IPS DF 6.9 (cell line): ENCODE measurements at regions not wholly inside any gene's neighbourhood (a gene's known extent, or its start where the extent isn't known, plus 50 kb on each side); places are given as distances from the start of the nearest gene placed in this dataset.
A peak's percentile ranks its signal among the peaks of the same experiment; 100 is the strongest.

Experiments
- DNase-seq: peaks from one replicate; pipeline ENCODE4 v3.0.0-alpha.2; 2013; ENCODE audit warnings: low read depth, low spot score
- H3K27ac ChIP-seq: one replicate; pipeline ENCODE4 v1.5.1; 2013; ENCODE audit warnings: low read length, control low read depth
- H3K27me3 ChIP-seq: 2 replicates; pipeline ENCODE4 v1.6.1; 2013; ENCODE audit warnings: mild to moderate bottlenecking, low read length; ENCODE audit not compliant: control insufficient read depth, insufficient read depth
- H3K36me3 ChIP-seq: 2 replicates; pipeline ENCODE4 v1.6.1; 2013; ENCODE audit warnings: low read length; ENCODE audit not compliant: control insufficient read depth, insufficient read depth
- H3K4me1 ChIP-seq: 2 replicates; pipeline ENCODE4 v1.6.1; 2013; ENCODE audit warnings: low read length; ENCODE audit not compliant: control insufficient read depth, insufficient read depth
- H3K4me3 ChIP-seq: 2 replicates; pipeline ENCODE4 v1.5.1; 2013; ENCODE audit warnings: mild to moderate bottlenecking, low read length
- H3K9me3 ChIP-seq: 2 replicates; pipeline ENCODE4 v1.6.1; 2013; ENCODE audit warnings: low read length, inconsistent platforms; ENCODE audit not compliant: control insufficient read depth, insufficient read depth
- WGBS: extraction: QIAGEN DNeasy Blood & Tissue Kit; methylation state at CpG from one replicate; pipeline ENCODE4 v1.1.7; 2013; ENCODE audit warnings: mixed read lengths, missing lambda C conversion rate; ENCODE audit not compliant: insufficient read length, insufficient coverage; 5-methylcytosine and 5-hydroxymethylcytosine counted together

DNA sequence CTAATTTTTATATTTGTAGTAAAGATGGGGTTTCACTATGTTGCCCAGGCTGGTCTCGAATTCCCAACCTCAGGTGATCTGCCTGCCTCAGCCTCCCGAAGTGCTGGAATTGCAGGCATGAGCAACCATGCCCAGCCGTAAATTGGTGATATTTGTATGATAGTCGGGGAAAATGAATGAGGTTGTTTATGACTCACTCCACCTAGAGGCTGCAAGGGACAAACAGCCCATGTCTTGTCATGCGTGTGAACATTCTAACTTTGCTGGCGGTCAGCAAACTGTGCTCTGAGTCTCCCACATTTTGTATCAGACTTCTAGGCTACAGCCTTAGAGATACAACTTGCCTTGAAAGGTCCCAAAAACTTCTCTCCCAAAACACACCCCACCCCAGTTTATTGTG is 133.5 kb upstream of the DTNA start:
- Histone ChIP-seq H3K27ac (no peak overlapping the region), H3K4me3 (no peak overlapping the region), H3K9me3 (no peaks in the 10 kb centered on the region), H3K36me3 (no peaks in the 10 kb centered on the region), H3K27me3 (no peaks in the 10 kb centered on the region), H3K4me1 (no peaks in the 10 kb centered on the region)
- no CpG with 5 or more reads among the region's 6 CpGs for WGBS
- no peak for DNase-seq

DNA sequence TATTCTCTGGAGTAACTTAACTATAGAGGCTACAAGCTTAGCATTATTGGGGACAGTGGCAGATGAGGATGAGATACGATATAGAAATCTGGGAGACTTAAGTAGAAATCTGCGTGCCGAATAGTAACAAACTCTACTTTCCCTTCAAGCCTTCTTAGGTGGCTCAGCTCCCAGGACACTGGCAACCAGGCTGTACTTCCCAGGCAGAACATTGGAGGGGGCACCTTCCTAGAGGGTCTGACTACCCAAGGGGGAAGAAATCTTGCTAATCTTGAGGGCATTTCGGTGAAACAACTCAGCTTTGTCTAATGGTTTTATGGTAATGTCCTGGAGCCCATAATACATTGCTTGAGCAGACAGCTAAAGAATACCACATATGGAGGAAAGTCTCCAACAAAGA is 126.2 kb upstream of the DTNA start:
- DNase-seq: no peak
- WGBS: no CpG with 5 or more reads among the region's 4 CpGs

DNA sequence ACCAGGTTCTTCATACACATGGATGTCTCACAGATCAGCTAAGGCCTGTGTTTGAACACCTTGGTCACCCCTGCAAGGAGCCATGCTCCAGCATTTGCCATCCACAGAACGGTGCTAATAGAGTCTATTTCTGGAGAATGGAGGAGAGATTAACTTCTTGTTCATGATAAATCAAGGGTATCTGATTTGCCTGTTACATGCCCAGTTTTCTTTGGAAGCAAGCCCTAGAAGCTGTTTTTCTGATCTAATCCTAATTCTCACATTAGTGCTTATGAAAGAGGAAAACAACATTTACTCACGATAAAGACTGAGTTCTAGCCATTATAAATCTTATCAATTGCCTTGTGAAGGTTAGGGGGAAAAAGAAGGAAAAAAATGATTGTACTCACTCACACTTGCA is 119.6 kb upstream of the DTNA start:
- H3K4me3 ChIP-seq: no peak overlapping the region
- WGBS: no CpG with 5 or more reads among the region's 2 CpGs

More for the DNA sequence above, 126.2 kb upstream of the DTNA start:
- Histone ChIP-seq H3K27me3 (no peaks in the 10 kb centered on the region), H3K36me3 (no peaks in the 10 kb centered on the region), H3K4me3 (no peak overlapping the region), H3K4me1 (no peaks in the 10 kb centered on the region; the same call in 1 of the 2 replicates), H3K27ac (no peak overlapping the region), H3K9me3 (no peaks in the 10 kb centered on the region)

DNA sequence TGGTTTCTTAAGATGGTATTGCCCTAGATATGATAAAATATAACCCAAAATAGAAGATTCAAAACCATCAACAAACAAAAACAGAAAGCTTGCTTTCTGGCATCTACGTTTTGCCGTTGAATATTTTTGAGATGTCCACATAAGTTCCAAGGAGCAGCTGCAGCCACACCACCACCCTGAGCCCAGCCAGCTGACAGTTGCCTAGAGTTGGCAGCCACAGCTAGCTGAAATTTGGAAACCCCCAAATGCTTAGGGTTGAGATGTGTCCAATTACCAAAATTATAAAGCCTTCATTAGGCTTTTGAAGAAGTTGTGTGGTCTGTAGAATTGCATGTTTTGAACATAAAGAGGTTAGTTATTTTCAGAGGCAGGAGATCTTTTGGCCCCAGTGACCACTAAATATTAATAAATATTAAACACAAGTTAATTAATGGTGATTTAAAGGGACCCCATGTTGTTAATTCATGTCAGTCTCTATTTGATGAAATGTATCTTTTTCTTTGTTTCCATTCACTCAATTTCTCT is 118.1 kb upstream of the DTNA start:
- no CpG with 5 or more reads among the region's 2 CpGs for WGBS
- Histone ChIP-seq H3K9me3 (no peaks in the 10 kb centered on the region), H3K36me3 (no peaks in the 10 kb centered on the region), H3K4me1 (peaks cover 1% of the 10 kb centered on the region; the same call in 1 of the 2 replicates), H3K27me3 (no peaks in the 10 kb centered on the region), H3K4me3 (no peak overlapping the region), H3K27ac (no peak overlapping the region)
- no peak for DNase-seq

More for the DNA sequence above, 119.6 kb upstream of the DTNA start:
- H3K4me1 ChIP-seq: peaks cover 1% of the 10 kb centered on the region; the same call in 1 of the 2 replicates
- H3K9me3 ChIP-seq: no peaks in the 10 kb centered on the region
- no peak overlapping the region for H3K27ac ChIP-seq
- no peaks in the 10 kb centered on the region for H3K27me3 ChIP-seq
- DNase-seq: no peak
- H3K36me3 ChIP-seq: no peaks in the 10 kb centered on the region

DNA sequence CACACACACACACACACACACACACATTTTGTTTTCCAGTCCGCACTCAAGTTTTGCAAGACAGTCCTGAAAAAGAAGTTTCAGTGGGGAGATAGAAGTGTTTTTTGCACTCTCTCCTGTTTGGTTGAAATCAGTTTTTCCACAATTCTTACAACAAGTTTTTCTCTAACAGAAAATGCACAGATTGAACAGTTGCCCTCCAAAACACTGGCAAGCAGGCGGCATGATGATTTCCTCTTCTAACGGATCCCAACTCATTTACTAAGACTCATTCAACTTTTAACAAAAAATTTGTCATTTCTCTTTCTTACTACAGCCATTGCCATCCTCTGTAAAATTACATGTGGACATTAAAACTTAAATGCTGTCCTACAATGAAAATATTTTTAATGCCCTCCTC is 117.6 kb upstream of the DTNA start:
- no peak overlapping the region for H3K27ac ChIP-seq
- no peaks in the 10 kb centered on the region for H3K9me3 ChIP-seq
- peaks cover 1% of the 10 kb centered on the region; the same call in 1 of the 2 replicates for H3K4me1 ChIP-seq
- H3K27me3 ChIP-seq: no peaks in the 10 kb centered on the region
- no peak for DNase-seq
- WGBS: no CpG with 5 or more reads among the region's 3 CpGs
- H3K36me3 ChIP-seq: no peaks in the 10 kb centered on the region
- H3K4me3 ChIP-seq: no peak overlapping the region

DNA sequence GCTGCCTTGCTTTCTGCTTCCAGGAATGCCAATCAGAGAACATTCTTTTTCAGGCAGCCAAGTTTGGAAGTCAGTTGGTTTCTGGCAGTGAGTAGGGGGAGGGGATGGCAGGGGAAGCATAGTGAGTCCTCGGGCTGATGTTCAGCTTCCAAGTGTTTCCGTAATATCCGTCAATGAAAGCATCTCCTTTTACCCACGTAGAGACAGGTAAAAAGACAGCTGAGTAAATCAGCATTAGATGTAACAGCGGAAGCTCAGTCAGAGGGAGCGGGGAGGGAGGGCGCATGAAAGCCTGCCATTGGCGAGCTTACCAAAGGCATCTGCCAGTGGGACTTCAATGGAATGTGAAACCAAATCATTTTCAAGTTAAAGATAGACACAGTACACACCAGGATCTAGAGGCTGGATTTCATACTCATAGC is 117.1 kb upstream of the DTNA start:
- WGBS: no CpG with 5 or more reads among the region's 8 CpGs
- H3K4me1 ChIP-seq: peaks cover 1% of the 10 kb centered on the region; the same call in 1 of the 2 replicates
- no peaks in the 10 kb centered on the region for H3K27me3 ChIP-seq
- H3K9me3 ChIP-seq: no peaks in the 10 kb centered on the region
- peak overlapping the region; percentile 17; the same call in 1 of the 2 replicates for H3K4me3 ChIP-seq
- H3K36me3 ChIP-seq: no peaks in the 10 kb centered on the region
- no peak overlapping the region for H3K27ac ChIP-seq
- no peak for DNase-seq

DNA sequence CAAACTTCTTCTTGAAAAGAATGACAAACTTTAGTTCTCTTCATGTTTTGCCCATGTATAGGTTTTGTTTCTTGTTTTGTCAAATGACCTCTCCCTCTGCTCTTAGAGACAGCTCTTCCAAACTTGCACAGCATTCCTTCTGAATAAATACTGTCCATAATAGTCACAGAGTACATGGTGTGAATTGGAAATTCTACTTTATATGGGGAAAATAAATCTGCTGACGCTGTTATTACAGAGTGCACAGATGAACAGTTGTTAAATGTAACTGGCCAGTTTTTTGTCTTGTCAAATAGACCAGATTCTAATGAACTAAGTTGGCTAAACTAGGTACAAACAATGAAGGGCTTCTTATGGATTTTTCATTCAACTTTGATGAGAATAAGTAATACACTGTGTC is 115.8 kb upstream of the DTNA start:
- H3K4me3 ChIP-seq: no peak overlapping the region
- H3K27ac ChIP-seq: no peak overlapping the region
- DNase-seq: no peak
- no CpG with 5 or more reads among the region's 1 CpG for WGBS
- no peaks in the 10 kb centered on the region for H3K36me3 ChIP-seq
- H3K27me3 ChIP-seq: no peaks in the 10 kb centered on the region
- H3K4me1 ChIP-seq: peaks cover 1% of the 10 kb centered on the region; the same call in 1 of the 2 replicates
- no peaks in the 10 kb centered on the region for H3K9me3 ChIP-seq

DNA sequence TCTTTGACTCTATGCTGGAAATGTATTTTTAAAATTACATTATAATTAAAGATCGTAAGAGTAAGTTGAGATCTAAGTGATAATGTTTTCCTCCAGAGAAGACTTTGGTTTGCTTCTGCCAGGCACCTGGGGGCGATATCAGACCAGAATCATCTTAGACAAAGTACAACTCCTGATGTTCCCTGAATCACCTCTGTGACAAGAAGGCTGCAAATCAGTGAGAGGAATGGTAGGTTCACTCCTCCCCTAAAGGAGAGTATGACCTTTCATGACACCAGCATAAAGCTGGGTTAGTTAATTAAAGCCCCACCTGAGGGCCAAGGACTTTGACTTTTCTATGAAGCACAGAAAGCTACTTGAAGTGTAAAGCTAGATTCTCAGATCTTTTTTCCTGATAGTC is 114.4 kb upstream of the DTNA start:
- Histone ChIP-seq H3K9me3 (no peaks in the 10 kb centered on the region), H3K4me3 (no peak overlapping the region), H3K4me1 (peaks cover 1% of the 10 kb centered on the region; the same call in 1 of the 2 replicates), H3K36me3 (no peaks in the 10 kb centered on the region), H3K27me3 (no peaks in the 10 kb centered on the region), H3K27ac (no peak overlapping the region)
- peak; percentile 31 for DNase-seq
- WGBS: no CpG with 5 or more reads among the region's 2 CpGs

DNA sequence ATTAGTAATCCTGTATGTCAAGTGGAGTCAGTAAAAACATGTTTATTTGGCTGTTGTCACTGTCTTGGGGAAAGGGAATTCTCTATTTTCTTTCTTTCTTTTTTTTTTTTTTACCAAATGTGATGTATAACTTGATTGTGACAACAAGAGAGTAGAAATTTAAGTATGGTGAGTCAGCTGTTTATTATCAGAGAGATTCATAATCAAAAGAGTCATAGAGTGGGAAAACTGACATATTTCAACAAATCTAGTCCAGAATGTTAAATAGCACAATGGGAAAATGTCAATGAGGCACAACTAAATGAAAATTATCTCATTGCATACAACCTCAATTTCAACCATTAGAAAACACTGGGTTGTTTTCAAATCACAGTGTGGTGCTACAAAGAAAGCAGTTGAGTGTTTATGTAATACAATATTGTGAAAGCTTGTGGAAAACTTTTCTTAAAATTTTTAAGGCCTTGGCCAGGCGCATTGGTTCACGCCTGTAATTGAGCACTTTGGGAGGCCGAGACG is 111.9 kb upstream of the DTNA start:
- WGBS: no CpG with 5 or more reads among the region's 4 CpGs
- no peaks in the 10 kb centered on the region for H3K4me1 ChIP-seq

DNA sequence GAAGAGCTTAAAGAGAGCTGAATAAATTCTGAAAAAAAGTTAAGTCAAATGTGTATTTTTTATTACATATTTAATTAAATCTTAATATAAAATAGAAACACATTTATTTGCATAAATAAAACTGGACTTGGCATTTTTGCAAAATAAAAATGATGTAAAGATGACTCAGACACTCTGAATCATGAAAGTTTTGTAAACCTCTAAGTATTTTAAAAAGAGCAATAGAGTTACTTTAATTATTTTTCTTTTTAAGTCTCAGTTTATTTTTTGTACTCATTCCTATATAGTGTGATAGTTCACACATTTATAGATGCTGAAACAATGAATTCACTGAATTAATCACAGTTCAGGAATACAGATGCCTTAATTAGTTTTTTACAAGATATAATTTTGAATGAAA is 109.9 kb upstream of the DTNA start:
- H3K36me3 ChIP-seq: no peaks in the 10 kb centered on the region
- no peak overlapping the region for H3K4me3 ChIP-seq
- no peak for DNase-seq
- no peak overlapping the region for H3K27ac ChIP-seq
- no peaks in the 10 kb centered on the region for H3K27me3 ChIP-seq
- no peaks in the 10 kb centered on the region for H3K9me3 ChIP-seq
- no peaks in the 10 kb centered on the region for H3K4me1 ChIP-seq

More for the DNA sequence above, 111.9 kb upstream of the DTNA start:
- Histone ChIP-seq H3K27ac (no peak overlapping the region), H3K9me3 (no peaks in the 10 kb centered on the region), H3K36me3 (no peaks in the 10 kb centered on the region), H3K27me3 (no peaks in the 10 kb centered on the region), H3K4me3 (no peak overlapping the region)
- DNase-seq: no peak
